ENCODE measurements at regions not wholly inside any gene's neighbourhood (a gene's known extent, or its start where the extent isn't known, plus 50 kb on each side); places are given as distances from the start of the nearest gene placed in this dataset.
"Not testable (repeated sequence)": the region's sequence is repeated elsewhere in the genome, so short reads cannot be mapped to it uniquely, and the experiment has no call there.

DNA sequence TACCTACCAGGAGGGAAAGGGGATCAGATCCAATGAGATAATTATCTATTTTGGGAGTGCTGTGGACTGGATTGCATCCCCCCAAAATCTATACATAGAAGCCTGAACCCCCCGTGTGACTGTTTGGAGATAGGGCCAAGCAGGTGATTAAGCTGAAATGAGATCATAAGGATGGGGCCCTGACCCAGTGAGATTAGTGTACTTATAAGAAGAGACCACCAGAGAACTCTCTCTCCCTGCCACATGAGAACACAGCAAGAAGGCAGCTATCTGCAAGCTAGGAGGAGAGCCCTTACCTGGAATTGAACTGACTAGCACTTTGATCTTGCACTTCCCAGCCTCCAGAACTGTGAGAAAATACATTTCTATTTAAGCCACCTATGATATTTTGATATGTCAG, 132.2 kb upstream of the NOX3 start:
- no peak for DNase-seq (ENCODE audit: low spot score)

DNA sequence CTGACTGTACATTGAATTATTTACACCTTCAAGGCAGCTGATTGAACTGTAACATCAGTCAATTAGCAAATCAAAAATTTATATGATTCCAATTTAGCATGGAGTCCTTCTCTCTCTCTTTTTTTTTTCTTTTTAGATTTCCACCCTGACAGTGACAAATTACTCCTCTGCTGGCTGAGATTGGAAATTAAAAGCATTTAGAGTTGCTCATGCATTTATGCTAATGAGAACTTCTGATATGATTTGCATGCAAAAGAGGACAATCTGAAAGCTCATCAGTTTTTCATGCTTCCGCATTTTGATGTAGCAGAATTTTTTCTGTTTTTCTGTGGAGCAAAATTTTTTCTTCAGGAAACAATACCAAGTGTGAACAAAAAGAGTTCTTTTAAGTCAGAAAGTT, 130.5 kb upstream of the NOX3 start:
- no peak for DNase-seq (ENCODE audit: low spot score)

DNA sequence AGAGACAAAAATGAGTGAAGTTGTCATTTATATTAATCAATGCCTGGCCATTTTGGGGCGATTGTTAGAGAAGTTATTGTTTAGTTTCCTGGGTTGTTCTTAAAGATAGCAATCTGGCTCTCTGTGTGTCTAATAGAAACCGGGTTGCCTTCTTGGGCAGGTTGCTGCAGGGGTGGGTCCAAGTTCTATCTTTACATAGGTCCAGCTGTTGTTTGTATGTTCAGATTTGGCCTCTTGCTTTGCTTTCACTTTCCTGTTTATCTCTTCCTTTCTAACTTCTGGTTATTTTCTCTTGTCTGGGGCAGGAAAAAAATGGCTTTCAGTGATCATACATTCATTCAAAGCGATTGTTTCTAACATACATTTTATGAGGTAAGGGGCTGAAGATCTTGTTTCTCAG, 128.4 kb upstream of the NOX3 start:
- no peak for DNase-seq (ENCODE audit: low spot score)

DNA sequence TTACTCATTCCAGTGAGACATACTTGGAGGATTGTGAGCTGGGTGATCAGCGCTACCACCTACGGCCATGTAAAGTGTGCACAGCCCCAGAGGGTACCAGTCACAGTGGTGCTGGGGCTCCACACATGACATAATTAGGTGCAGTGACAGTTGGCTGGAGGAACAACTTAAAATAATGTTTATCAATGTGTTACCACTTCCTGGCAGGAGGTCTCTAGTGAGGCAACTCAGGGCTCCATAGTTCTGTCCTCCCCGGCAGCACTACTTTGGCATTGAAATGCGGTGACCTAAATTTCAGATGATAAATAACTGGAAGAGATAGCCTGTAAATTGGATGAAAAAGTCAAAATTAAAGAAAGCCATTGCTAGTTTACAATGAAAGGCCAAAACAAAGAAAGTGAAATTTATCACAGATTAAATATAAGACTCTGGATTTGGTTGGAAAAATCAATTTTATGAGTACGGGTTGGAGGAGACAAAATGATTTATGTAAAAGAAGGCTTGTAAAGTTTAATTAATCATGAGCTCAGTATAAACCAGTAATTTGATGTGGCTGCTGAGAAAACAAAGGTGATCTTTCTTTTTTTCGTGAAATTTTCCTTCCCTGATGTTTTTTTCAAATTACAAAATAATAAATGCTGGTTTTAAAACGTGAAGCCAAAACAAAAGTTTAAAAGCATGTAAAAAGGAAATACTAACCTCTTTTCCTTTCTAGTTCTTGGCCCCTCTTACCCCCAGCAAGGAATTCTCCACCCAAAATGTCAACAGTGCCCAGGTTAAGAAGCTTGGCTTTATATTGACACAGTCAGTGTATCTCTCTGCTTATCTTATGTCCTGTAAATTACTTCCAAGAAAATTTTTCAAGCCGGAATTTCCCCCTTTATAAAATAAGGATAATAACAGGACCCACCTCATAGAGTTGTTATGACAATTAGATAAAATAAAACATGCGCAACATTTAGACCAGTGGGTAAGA, 126.7 kb upstream of the NOX3 start:
- no peak for DNase-seq (ENCODE audit: low spot score)

DNA sequence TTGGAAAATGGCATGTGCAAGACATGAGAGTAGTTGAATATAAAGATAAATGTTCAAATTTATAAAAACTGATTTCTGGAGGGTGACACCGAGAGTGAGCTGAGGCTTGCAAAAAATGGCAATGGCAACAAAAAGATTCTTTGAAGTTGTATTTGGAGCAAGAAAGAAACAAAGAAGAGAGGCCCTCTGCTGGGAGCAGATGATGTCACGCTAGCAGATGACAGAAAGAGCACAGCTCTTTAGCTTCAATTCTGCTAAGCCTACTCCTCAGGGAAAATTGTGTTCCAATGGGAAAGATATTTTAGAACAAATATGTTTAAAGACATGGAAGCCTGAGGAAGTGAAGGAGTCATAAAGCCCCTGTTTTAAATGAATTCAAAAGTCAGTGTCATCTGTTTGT, 125.3 kb upstream of the NOX3 start:
- DNase-seq (ENCODE audit: low spot score), result no peak

DNA sequence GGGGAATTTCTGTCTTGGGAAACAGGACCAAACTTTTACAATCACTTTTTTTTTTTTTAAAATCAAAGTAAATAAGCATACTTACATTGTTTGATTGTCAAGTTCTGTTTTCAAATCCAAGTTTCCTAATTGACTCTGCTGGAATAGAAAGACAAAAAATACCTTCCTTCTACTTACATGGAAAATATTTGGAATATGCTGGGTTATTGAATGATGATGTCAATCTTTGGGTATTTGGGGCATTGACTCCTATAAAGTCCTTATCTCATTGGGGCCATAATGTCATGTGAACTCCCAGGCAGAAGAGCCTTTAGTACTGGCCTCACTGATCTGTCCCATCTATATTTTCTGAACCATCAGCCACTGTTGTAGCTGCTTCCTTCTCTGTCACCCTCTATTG, 122.6 kb upstream of the NOX3 start:
- no peak for DNase-seq (ENCODE audit: low spot score)

DNA sequence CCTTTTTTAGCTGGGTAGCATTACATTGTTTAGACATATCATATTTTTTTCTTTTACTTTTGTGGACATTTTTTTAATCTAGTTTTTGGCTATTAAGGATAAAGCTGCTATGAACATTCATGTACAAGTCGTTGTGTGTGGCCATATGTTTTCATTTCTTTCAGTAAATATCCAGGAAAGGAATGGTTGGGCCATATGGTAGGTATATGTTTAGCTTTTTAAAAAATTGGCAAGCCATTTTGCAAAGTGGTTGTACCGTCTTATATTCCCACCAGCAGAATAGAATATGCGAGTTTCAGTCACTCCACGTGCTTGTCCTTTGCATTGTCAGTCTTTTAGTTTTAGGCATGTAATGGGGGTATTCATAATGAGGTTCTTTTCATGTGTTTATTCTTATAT, 106.3 kb upstream of the NOX3 start:
- no peak for DNase-seq (ENCODE audit: low spot score)

DNA sequence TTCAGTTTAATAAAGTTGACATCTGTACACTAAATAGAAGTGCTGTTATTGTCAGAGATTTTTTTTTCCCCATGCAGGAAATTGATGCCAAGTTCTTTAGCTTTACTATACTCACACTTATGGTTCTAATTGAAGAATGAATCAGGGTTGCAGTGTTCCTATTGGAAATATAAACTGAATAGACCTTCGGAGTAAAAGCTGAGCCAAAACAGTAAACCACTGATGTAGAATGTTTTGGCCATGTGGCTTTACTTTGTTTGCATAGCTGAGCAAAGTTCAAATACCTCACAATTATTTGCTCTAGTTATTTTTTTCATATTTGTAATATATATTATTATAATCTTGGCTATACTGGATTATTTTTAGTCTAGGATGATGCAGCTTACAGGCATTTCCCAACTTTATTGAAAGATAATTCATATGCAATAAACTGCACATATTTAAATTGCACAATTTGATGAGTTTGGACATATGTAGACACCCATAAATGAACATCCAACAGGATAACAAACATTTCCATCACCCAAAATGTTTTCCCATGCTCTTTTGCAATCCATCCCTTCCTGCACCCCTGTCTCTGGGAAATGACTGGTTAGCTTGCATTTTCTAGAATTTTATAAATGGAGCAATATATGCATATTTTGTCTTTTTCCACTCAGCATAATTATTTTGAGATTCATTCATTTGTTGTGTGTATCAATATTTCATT, 105.8 kb upstream of the NOX3 start:
- DNase-seq (ENCODE audit: low spot score), result no peak

DNA sequence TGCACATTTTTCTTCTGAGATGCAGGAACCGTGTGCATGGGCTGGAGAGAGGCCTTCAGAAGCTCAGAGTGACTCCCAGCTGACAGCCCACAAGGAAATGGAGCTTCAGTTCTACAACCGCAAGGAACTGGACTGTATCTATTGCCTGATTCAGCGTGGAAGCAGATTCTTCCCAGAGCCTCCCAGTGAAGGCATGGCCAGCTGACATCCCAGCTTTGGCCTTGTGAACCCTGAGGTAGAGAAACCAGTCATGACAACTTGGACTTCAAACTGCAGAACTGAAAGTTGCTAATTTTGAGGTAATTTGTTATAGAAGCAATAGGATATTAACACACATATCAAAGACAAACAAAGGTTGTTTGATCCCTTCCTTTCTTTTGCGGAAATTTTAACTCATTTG, 94.3 kb upstream of the NOX3 start:
- DNase-seq (ENCODE audit: low spot score), result no peak

DNA sequence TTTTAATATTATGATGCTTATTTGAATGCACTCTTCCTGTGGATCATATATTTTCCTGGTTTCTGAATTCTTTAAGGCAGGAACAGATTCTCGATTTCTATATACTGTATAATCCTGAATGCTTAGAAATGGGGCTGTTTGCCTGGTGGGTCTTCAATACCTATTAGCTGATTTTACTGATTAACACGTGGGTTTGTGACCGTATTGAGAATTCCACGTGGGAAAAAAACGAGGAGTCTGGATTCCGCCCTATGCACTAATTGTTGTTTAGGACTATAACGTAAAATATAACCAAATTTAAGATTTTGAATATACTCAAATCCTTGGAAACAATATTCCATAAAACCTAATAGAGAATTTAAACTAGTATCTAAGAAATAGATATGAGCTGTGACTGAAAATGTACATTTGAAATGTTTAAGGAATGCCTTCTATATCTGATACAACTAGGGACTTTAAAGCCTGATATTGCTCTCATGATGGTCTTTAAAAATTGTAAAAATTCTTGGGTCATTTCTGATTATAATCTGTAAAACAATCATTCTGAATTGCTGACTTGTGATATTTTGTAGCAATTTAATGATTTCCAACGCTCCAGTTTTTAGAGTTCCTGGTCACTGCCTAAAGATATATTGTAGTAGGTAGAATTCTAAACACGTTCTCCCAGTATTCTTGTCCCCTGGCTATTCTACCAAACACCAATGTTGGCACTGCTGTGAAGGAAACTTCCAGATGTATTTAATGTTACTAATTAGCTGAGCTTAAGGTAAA, 93.6 kb upstream of the NOX3 start:
- no peak for DNase-seq (ENCODE audit: low spot score)

DNA sequence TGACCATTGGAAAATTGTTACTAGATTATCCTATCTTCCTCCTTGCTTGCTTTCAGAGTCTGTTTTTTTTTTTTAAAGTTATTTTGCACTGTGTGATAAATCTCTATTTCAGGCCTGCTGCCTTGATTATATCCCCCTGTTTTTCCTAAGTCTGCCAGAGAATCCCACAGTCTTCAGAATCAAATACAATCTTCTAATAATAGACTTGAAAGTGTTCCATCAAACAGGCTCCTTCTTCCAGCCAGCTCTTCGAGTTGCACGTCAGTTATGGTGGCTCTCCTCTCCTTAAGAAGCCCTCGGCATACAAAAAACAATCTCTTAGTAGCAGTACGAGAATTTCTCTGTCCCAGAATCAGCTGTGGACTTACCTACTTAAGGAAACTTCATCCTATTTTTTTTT, 92.9 kb upstream of the NOX3 start:
- DNase-seq (ENCODE audit: low spot score), result no peak

DNA sequence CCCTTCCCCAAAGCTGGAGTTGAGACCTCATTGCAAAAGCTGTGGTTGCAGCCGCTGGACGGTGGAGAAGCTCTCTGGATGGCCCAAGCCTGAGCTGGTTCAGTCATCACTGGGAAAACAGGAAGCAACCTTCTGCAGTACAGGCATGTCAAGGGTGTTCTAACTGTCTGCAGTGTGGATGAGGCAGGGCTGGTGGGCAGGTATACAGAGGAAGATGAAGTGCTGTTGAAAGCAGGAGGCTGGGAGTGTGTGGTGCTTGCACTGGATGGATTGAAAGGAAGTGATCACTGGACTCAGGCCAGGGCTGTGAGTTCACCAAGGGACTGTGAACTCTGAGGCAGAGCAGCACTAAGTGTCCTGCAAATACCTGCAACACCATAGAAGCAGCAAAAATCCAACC, 89.0 kb upstream of the NOX3 start:
- no peak for DNase-seq (ENCODE audit: low spot score)

DNA sequence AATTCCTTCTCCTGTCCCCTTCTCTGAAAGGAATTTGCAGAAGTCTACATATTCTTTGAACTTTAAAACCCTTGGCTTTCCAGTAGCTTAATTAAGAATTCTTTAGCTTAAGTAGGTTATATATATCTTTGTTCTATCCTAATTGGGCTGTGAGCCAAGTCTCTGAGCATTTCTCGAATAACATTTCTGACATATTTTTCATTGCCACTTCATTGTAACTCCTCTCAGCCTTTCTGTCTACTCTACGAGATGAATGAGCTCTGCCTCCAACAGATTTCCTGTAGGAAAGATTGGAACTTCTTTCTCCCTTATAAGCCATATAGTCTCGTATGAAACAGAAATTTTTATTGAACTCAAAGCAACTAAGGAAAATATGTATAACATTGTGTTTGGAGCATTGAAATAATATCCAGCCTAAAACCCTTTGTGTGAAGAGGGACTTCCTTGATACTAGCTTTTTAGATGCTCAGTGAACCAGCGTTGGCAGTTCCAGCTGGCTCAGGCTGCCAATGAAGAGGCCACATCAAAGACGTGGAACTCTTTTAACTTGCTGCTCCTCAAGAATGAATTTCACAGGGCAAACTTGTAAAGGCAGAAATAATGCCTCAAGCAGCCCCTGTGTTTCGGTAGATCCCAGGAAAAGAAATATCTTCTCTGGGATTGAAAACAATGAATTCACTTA, 87.7 kb upstream of the NOX3 start:
- DNase-seq (ENCODE audit: low spot score), result no peak

DNA sequence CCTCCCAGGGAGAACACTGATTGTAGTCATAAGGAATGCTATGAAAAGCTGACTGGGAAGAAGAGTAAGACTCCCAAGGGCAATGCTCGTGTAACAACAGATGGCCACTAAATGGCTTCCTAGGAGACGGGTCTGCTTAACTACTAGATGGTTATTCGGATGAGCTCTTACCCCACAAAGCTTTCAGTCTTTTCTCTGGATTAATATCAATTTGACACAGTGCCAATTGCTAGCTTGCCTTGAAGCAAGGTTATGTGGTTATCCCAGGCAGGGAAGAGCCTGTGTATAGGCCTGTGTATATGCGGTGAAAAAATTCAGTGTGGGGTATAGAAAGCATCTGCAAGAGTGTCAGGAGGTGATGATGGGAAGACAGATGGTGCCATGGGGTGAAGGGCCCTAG, 86.4 kb upstream of the NOX3 start:
- DNase-seq (ENCODE audit: low spot score), result no peak

DNA sequence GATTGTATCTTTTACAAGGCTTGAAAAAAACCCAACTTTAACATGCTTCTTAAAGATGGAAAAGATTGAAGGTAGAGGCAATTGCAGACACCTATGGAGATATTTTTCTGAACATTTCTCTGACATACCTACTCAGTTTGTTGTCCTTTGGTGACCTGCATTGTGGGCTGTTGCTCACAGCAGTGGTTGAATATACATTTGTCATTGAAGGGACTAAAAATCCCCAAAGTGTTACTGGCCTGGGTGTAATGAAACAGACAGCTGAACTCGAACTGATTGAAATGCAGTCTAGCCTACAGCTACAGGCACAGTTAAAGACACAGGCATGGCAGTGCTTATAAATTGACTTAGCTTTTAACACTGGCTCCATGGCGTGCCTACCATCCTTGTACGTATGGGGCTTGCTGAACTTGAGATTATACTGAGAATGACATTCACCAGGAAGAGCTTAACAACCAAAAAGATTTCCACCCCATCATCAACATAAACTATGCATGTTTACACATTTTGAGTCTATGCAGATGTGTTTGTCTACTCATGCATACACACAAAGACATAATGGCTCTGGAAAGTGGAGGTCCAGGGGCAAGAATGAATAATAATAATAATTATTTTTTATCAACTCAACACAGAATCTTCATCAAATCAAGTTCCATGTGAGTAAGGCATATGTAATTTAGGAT, 83.2 kb upstream of the NOX3 start:
- no peak for DNase-seq (ENCODE audit: low spot score)

DNA sequence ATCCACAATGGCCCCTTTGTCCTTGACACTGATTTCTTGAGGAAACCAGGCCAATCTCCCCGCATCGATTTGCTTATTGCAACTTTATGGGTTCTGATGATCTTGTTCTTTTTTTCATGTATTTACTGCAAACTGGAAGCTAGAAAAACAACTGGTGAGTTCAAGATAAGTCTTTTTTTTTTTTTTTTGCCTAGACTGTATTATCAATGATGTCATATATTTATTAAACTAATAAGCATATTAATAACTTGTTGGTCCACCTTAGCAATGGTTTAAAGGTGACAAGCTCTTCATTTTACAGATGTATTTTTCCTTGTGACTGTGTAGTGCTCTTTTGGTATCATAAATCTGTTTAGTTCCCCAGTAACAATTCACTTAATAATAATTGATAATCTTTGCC, 79.0 kb upstream of the NOX3 start:
- no peak for DNase-seq (ENCODE audit: low spot score)

DNA sequence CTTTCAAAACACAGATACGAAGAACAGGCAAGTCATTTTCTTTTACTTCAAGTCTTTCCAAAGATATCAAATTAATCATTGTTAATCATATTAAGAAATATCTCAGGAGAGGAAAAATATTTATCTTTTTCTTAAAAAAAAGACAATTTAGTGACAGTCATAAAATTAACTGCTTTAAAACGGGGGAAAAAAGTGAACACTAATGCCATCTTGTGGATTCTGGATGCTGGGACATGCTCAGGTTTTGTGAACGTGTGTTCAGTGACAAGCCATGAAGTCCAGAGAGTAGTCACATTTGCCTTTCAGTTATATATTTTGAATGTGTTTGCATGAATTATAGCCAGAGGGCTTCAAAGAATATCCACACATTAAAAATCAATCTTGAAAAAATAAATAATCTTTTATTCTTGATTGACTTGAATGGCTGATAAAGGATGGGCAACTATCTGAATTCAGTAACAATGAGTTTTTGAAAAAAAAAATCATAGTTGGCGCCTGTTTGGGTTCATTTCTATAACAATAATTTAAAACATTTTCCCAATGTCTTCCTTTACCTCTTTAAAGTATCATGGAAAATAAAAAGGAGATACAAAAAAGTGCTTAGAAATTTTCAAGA, 74.7 kb upstream of the NOX3 start:
- peak; percentile 63 for DNase-seq (ENCODE audit: low spot score)

DNA sequence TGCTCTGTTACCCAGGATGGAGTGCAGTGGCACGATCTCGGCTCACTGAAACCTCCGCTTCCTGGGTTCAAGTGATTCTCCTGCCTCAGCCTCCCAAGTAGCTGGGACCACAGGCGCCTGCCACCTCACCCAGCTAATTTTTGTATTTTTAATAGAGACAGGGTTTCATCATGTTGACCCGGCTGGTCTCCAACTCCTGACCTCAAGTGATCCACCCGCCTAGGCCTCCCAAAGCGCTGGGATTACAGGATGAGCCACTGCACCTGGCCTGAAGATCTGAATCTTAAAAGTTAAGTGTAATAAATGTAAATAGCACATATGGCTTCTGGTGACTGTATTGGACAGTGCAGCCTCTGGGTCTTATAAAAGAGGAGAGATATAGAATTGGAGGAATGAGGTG, 74.2 kb upstream of the NOX3 start:
- not testable (repeated sequence) for DNase-seq (ENCODE audit: low spot score)

DNA sequence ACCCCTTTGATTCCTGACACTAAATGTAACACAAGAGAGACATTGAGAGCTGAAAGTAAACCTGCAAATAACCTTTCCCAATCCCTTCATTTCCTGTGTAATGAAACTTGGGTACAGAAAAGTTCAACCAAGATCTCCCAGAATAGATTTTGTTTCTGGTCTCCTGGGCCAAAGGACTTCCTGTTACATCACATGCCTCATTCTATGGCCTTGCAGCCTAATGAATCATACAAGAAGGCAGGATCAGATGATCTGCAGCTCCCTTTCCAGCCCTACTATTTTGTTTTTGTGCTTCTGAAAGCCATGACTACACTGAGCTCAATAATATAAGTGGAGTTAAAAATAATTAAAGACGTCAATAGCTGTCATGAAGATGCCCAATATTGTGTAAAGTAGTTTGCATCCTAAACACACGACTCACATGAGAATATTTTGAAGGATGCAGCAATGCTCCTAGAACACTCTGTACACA, 73.4 kb upstream of the NOX3 start:
- DNase-seq (ENCODE audit: low spot score), result peak; percentile 76

DNA sequence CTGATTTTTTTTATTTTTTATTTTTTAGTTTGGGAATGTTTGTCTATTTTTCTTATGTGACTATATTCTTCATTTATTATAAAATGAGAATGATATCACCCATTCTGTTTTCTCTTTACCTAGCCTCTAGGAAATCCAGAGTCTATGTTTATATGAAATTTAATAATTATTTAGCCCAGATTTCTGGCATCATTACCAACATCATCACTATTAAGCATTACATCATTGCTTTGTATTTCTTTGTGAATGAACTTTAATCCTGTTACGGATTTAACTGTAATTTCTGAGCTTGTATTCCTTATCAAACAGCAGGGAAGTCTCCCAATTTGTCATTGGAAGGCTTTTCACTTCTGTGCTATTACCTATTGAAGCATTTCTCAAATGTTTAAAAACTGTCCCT, 72.7 kb upstream of the NOX3 start:
- no peak for DNase-seq (ENCODE audit: low spot score)

DNA sequence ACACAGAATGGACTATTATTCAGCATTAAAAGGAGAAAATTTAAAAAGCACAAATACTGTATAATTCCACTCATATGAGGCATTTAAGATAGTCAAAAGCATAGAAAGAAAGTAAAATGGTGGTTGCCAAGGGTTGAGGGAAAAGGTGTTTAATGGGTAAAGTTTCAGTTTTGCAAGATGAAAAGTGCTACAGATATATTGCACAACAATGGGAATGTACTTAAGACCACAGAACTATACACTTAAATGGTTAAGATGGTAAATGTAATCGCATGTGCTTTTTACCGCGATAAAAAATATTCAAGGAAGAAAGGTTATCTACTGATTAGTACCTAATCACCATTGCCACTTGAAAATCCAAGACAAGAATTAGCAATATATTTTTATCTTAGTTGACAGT, 71.8 kb upstream of the NOX3 start:
- no peak for DNase-seq (ENCODE audit: low spot score)

Data from GM03348 (cell line).